T-helper 17 cell (primary cell): ENCODE measurements at regions not wholly inside any gene's neighbourhood (a gene's known extent, or its start where the extent isn't known, plus 50 kb on each side); places are given as distances from the start of the nearest gene placed in this dataset.

Experiments used
- ATAC-seq: fragments of 150-1000 bp; cut with Tn5 transposase; 2 replicates; pipeline ENCODE4 v1.10.0; 2021; ENCODE audit warnings: mild to moderate bottlenecking, moderate library complexity
- DNase-seq, 3 donors: peaks; one replicate each; pipeline versions ENCODE4 v3.0.0 to v3.0.0-alpha.2; 2020 to 2021
- H3K9me3 ChIP-seq: one replicate; pipeline ENCODE4 v1.7.0; 2013; ENCODE audit warnings: low read length, mild to moderate bottlenecking; ENCODE audit not compliant: control insufficient read depth, poor library complexity, severe bottlenecking
- H3K27ac Mint-ChIP-seq: one replicate; pipeline ENCODE4 v1.8.0; 2022; ENCODE audit warnings: mild to moderate bottlenecking, moderate library complexity, mixed read lengths
- H3K27me3 Mint-ChIP-seq: one replicate; pipeline ENCODE4 v1.8.0; 2022; ENCODE audit warnings: mixed read lengths
- H3K36me3 Mint-ChIP-seq: one replicate; pipeline ENCODE4 v1.8.0; 2022; ENCODE audit warnings: low read depth, mixed read lengths
- H3K4me1 Mint-ChIP-seq: one replicate; pipeline ENCODE4 v1.8.0; 2022; ENCODE audit warnings: mild to moderate bottlenecking, mixed read lengths
- H3K4me3 Mint-ChIP-seq: one replicate; pipeline ENCODE4 v1.8.0; 2022; ENCODE audit warnings: mild to moderate bottlenecking, moderate library complexity, mixed read lengths

GRCh38 chr16:86447228-86447627, 63.1 kb upstream of the FOXF1 start:
- DNase-seq (no peak), ATAC-seq (no peak)
- peaks cover 56% of the 10 kb centered on the region for H3K27me3 Mint-ChIP-seq
- H3K9me3 ChIP-seq: no peaks in the 10 kb centered on the region
- H3K4me3 Mint-ChIP-seq: no peak overlapping the region
- no peak overlapping the region for H3K27ac Mint-ChIP-seq
- no peaks in the 10 kb centered on the region for H3K36me3 Mint-ChIP-seq
- H3K4me1 Mint-ChIP-seq: peaks cover 3% of the 10 kb centered on the region

DNA sequence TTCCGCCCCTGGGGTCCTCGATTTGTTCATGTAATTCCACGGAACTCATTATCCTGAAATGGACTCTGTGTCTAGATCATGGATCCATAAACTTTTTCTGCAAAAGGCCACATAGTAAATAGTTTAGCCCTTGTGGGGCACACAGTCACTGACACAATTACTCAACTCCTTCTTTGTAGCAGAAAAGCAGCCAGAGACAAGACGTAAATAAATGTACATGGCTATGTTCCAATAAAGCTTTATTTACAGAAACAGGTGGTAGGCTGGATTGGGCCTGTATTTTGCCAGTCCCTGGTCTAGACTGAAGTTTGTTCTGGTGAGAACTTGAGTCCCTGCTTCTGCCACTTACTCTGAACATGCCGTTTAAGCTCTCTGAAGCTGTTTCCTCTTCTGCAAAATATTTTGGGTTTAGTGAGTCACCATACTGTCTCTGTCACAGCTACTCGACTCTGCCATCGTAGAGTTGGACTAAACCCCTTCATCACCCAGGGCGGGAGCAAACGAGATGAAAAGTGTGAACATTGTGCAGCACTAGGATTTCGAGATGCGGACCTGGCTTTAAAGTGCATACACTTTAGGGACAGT, 61.9 kb upstream of the FOXF1 start:
- H3K9me3 ChIP-seq: no peaks in the 10 kb centered on the region
- no peak for ATAC-seq
- Mint-ChIP-seq H3K36me3 (no peaks in the 10 kb centered on the region), H3K4me1 (peaks cover 3% of the 10 kb centered on the region), H3K27ac (no peak overlapping the region), H3K4me3 (no peak overlapping the region), H3K27me3 (peaks cover 47% of the 10 kb centered on the region)
- no peak for DNase-seq

GRCh38 chr16:86449446-86450095, 60.8 kb upstream of the FOXF1 start:
- Mint-ChIP-seq H3K4me3 (no peak overlapping the region), H3K27me3 (peaks cover 37% of the 10 kb centered on the region), H3K36me3 (no peaks in the 10 kb centered on the region), H3K27ac (no peak overlapping the region), H3K4me1 (no peaks in the 10 kb centered on the region)
- no peak for DNase-seq
- no peaks in the 10 kb centered on the region for H3K9me3 ChIP-seq
- ATAC-seq: no peak

DNA sequence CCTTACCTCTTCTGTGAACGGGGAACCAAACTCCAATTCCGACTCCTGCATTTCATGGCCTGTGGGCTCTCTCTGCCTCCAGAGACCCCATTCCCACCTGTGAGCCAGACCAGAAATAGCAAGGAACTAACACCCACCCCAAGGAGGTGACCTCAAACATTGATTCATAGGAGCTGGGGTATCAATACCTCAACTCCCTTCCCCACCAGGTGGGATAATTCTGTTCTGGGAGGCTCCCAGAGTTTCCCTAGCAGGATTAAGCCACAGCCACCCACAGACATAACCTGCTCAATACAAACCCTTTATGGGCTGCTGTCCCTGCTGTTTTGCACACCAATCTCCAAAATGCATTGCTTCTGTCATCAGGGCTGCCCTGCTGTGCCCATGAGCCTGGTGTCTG, 59.6 kb upstream of the FOXF1 start:
- Mint-ChIP-seq H3K36me3 (no peaks in the 10 kb centered on the region), H3K27me3 (peaks cover 31% of the 10 kb centered on the region), H3K27ac (no peak overlapping the region), H3K4me3 (no peak overlapping the region), H3K4me1 (no peaks in the 10 kb centered on the region)
- DNase-seq (no peak), ATAC-seq (no peak)
- H3K9me3 ChIP-seq: no peaks in the 10 kb centered on the region

DNA sequence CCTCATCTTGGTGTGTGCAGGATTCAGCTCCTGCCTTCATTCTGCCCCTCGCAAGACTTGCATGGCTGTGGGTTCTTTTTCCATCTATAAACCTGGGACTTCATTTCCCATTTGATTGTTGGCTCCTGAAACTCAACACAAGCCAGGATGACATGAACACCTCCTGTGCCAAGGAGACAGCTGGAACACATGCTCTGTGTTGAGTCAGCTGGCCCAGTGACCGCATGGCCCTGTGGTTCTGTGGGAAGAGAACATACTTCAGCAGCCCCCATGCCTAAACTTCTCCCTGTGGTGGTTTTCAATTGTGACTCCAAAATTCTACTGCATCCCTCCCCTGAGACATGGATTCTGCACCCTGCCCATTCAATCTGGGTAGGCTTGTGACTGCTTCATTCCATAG, 57.9 kb upstream of the FOXF1 start:
- no peak for DNase-seq
- Mint-ChIP-seq H3K4me1 (no peaks in the 10 kb centered on the region), H3K27ac (no peak overlapping the region), H3K4me3 (no peak overlapping the region), H3K36me3 (no peaks in the 10 kb centered on the region), H3K27me3 (peaks cover 18% of the 10 kb centered on the region)
- H3K9me3 ChIP-seq: no peaks in the 10 kb centered on the region
- ATAC-seq: no peak

DNA sequence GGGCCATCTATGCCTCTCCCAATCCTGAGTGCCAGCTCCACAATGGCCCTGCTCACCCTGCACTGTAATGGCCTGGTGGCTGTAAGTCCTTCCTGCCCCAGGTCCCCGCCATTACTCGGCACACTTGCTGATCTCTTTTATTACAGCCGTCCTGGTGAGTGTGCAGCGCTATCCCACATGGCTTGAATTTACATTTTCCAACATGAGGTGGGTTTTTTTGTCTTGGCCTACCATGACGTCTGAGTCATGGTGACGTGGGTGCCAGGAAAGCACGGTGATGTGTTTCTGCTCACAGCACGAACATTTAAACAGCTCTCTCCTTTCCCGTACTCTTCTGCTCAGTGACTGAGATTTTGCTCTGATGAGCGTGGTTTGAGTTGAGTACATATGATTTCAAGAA, 55.2 kb upstream of the FOXF1 start:
- Mint-ChIP-seq H3K27ac (no peak overlapping the region), H3K4me1 (no peaks in the 10 kb centered on the region), H3K27me3 (peaks cover 27% of the 10 kb centered on the region), H3K36me3 (no peaks in the 10 kb centered on the region), H3K4me3 (no peak overlapping the region)
- H3K9me3 ChIP-seq: no peaks in the 10 kb centered on the region
- DNase-seq (no peak), ATAC-seq (no peak)

DNA sequence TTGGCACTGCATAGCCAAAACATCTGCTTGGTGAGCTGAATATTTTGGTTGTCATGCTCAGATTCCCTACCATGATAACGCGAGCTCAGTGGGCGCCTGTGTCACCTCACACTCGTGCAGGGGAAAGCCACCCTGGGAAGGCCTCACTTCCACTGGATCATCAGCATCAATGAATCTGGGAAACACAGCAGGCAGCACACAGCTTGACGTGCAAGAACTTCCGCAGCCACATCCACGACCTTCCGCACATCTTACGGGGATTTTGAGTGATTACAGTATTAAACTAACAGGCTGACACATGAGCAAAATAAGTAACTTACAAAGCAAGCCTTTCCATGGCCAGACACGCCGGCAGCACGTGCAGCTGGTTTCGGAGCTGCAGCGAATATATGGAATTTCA, 54.7 kb upstream of the FOXF1 start:
- H3K4me1 Mint-ChIP-seq: no peaks in the 10 kb centered on the region
- H3K27ac Mint-ChIP-seq: no peak overlapping the region
- no peak for ATAC-seq
- DNase-seq: no peak
- peaks cover 25% of the 10 kb centered on the region for H3K27me3 Mint-ChIP-seq
- no peaks in the 10 kb centered on the region for H3K36me3 Mint-ChIP-seq
- no peaks in the 10 kb centered on the region for H3K9me3 ChIP-seq
- no peak overlapping the region for H3K4me3 Mint-ChIP-seq

DNA sequence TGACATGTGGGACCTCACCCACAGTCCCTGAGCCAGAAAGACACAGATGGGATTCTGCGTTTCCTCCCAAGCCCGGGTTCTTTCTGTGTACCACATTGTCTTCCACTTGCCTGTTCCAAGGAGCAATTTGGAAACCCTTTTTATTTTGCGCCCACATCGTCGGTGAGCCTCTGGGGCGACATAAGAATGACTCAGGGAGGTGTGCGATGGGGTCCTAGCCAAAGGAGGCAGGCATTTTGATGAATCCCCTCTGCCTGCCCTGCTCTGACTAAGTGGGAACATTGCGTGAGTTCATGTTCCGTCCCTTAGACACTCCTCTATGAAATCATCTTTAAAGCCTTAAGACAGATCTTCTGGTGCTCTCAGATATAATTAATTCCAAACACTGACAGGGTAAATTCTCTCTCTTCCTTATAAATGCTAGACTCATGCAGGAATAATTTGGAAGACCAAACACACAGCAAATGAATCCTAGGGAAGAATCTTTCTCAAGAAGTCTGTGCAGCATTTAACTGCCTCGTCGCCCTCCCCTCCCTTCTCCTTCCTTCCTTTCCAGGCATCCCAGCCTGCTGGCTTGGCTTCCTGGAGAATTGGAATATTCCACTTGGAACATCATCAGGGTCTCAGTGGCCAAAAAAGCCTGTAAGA, 52.7 kb upstream of the FOXF1 start:
- Mint-ChIP-seq H3K36me3 (no peaks in the 10 kb centered on the region), H3K27me3 (peaks cover 22% of the 10 kb centered on the region), H3K27ac (no peak overlapping the region), H3K4me3 (no peak overlapping the region), H3K4me1 (no peaks in the 10 kb centered on the region)
- ATAC-seq (no peak), DNase-seq (no peak)
- no peaks in the 10 kb centered on the region for H3K9me3 ChIP-seq

DNA sequence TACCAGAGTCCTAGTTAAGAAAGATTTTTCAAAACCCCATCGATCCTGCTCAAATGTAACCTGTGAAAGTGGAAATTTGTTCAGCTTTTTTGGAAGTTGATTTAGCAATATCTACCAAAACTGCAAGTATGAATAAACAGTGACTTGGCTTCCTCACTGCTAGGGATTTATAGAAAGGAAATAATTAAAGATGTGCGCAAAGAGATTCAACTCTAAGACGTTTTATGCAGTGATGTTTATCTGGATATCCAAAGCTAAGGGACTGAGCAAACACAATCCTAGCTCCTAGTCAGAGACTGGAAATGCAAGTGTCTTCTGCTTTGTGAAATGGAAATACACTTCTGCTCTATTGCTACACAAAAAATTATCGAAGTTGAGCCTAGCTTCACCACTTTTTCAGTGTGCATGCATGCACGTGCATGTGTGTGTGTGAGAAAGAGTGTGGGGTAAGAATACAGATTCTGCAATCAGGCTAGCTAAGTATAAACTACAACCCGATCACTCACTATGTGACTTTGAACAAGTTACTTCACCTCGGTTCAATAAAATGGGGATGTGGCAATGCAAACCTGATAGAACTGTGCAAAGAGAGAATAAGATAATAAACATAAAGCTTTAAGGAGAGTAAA, 52.1 kb upstream of the FOXF1 start:
- ATAC-seq: no peak
- Mint-ChIP-seq H3K27ac (no peak overlapping the region), H3K27me3 (peaks cover 22% of the 10 kb centered on the region), H3K36me3 (no peaks in the 10 kb centered on the region), H3K4me1 (no peaks in the 10 kb centered on the region), H3K4me3 (no peak overlapping the region)
- no peak for DNase-seq
- no peaks in the 10 kb centered on the region for H3K9me3 ChIP-seq

- H3K27ac Mint-ChIP-seq: no peak overlapping the region
- no peaks in the 10 kb centered on the region for H3K9me3 ChIP-seq
- no peak overlapping the region for H3K4me3 Mint-ChIP-seq
- DNase-seq (no peak), ATAC-seq (no peak)
- H3K4me1 Mint-ChIP-seq: no peaks in the 10 kb centered on the region
- peaks cover 22% of the 10 kb centered on the region for H3K27me3 Mint-ChIP-seq
- no peaks in the 10 kb centered on the region for H3K36me3 Mint-ChIP-seq
Measured at GRCh38 chr16:86459266-86459665, 51.1 kb upstream of the FOXF1 start.
